Neural progenitor cell (in vitro differentiated cells): ENCODE measurements at regions not wholly inside any gene's neighbourhood (a gene's known extent, or its start where the extent isn't known, plus 50 kb on each side); places are given as distances from the start of the nearest gene placed in this dataset.
A peak's percentile ranks its signal among the peaks of the same experiment; 100 is the strongest.

Source experiments
- DNase-seq: peaks from one replicate; pipeline ENCODE4 v3.0.0-alpha.2; 2016; ENCODE audit warnings: low spot score
- H2AFZ ChIP-seq: fragments of 200-600 bp; sonication (generic); replicated peaks from 2 replicates; pipeline ENCODE4 v1.6.1; 2016; ENCODE audit warnings: antibody characterized with exemption
- H3F3A ChIP-seq: fragments of 200-600 bp; sonication (generic); 2 replicates; pipeline ENCODE4 v1.6.1; 2016; ENCODE audit warnings: antibody characterized with exemption, low read depth
- H3K27ac ChIP-seq: fragments of 200-600 bp; sonication (generic); 2 replicates; pipeline ENCODE4 v1.5.1; 2016; ENCODE audit warnings: mild to moderate bottlenecking
- H3K27me3 ChIP-seq: fragments of 200-600 bp; sonication (generic); 2 replicates; pipeline ENCODE4 v1.6.1; 2016; ENCODE audit warnings: mild to moderate bottlenecking, moderate library complexity
- H3K36me3 ChIP-seq: fragments of 200-600 bp; sonication (generic); 2 replicates; pipeline ENCODE4 v1.5.1; 2016
- H3K4me1 ChIP-seq: fragments of 200-600 bp; sonication (generic); 2 replicates; pipeline ENCODE4 v1.6.1; 2016; ENCODE audit warnings: mixed run types
- H3K4me2 ChIP-seq: fragments of 200-600 bp; sonication (generic); 2 replicates; pipeline ENCODE4 v1.6.1; 2016
- H3K4me3 ChIP-seq: fragments of 200-600 bp; sonication (generic); 2 replicates; pipeline ENCODE4 v1.5.1; 2016
- H3K79me2 ChIP-seq: fragments of 200-600 bp; sonication (generic); 2 replicates; pipeline ENCODE4 v1.6.1; 2016; ENCODE audit warnings: low read depth
- H3K9ac ChIP-seq: fragments of 200-600 bp; sonication (generic); 2 replicates; pipeline ENCODE4 v1.6.1; 2016
- H3K9me3 ChIP-seq: fragments of 200-600 bp; sonication (generic); 2 replicates; pipeline ENCODE4 v1.5.1; 2016; ENCODE audit warnings: low read depth
- H4K20me1 ChIP-seq: fragments of 200-600 bp; sonication (generic); 2 replicates; pipeline ENCODE4 v1.6.1; 2016; ENCODE audit warnings: low read depth
- H3K27ac Mint-ChIP-seq: 3 replicates; pipeline ENCODE4 v1.8.0; 2021; ENCODE audit warnings: mixed read lengths
- H3K27me3 Mint-ChIP-seq: 2 replicates; pipeline ENCODE4 v1.8.0; 2022; ENCODE audit warnings: low read depth, mild to moderate bottlenecking, inconsistent platforms, moderate library complexity, mixed read lengths; ENCODE audit not compliant: insufficient read depth
- H3K36me3 Mint-ChIP-seq: 3 replicates; pipeline ENCODE4 v1.8.0; 2021; ENCODE audit warnings: mixed read lengths
- H3K4me1 Mint-ChIP-seq: 3 replicates; pipeline ENCODE4 v1.8.0; 2021; ENCODE audit warnings: mixed read lengths
- H3K4me3 Mint-ChIP-seq: 3 replicates; pipeline ENCODE4 v1.8.0; 2021; ENCODE audit warnings: mild to moderate bottlenecking, moderate library complexity, mixed read lengths
- H3K9me3 Mint-ChIP-seq: 3 replicates; pipeline ENCODE4 v1.8.0; 2020; ENCODE audit warnings: mixed read lengths
- EZH2 ChIP-seq: fragments of 200-600 bp; sonication (generic); IDR thresholded peaks from 2 replicates; pipeline ENCODE4 v1.6.1; 2017; ENCODE audit warnings: antibody characterized with exemption, mild to moderate bottlenecking, moderate library complexity
- EZH2phosphoT487 ChIP-seq: fragments of 200-600 bp; sonication (generic); IDR thresholded peaks from 2 replicates; pipeline ENCODE4 v1.6.1; 2017; ENCODE audit warnings: antibody characterized with exemption
- TF ChIP-seq, protein P1 (sequence below): fragments of 200-600 bp; sonication (generic); IDR thresholded peaks from 2 replicates; pipeline ENCODE4 v1.5.1; 2017; ENCODE audit warnings: antibody characterized with exemption, mild to moderate bottlenecking

DNA sequence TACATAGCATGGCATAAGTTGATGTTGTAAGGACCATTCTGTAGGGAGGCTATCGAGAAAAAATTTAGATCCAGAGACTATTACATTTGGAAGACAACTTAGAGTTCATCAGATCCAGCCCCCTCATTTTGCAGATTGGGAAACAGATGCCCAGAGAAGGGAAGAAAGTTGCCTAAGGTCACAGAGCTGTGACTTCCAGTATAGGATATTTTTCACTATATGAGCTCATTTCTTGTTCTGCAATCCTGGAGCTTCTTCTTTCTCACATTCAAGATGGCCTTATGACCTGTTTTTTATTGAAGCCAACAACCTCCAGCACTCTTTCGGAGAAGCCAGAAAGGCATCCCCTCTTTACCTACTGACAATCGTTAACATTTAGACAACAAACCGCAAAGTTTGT is 421.8 kb upstream of the PLXNA2 start:
- TF ChIP-seq EZH2 = no peak
- TF ChIP-seq, protein P1, sequence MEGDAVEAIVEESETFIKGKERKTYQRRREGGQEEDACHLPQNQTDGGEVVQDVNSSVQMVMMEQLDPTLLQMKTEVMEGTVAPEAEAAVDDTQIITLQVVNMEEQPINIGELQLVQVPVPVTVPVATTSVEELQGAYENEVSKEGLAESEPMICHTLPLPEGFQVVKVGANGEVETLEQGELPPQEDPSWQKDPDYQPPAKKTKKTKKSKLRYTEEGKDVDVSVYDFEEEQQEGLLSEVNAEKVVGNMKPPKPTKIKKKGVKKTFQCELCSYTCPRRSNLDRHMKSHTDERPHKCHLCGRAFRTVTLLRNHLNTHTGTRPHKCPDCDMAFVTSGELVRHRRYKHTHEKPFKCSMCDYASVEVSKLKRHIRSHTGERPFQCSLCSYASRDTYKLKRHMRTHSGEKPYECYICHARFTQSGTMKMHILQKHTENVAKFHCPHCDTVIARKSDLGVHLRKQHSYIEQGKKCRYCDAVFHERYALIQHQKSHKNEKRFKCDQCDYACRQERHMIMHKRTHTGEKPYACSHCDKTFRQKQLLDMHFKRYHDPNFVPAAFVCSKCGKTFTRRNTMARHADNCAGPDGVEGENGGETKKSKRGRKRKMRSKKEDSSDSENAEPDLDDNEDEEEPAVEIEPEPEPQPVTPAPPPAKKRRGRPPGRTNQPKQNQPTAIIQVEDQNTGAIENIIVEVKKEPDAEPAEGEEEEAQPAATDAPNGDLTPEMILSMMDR = no peak
- no peak for TF ChIP-seq EZH2phosphoT487
- H3K4me3 ChIP-seq = no peak overlapping the region
- no peak overlapping the region for H3K9ac ChIP-seq
- H3F3A ChIP-seq = no peaks in the 10 kb centered on the region
- Mint-ChIP-seq H3K36me3 (no peaks in the 10 kb centered on the region), H3K27me3 (peaks cover 5% of the 10 kb centered on the region), H3K4me3 (no peak overlapping the region), H3K4me1 (no peaks in the 10 kb centered on the region), H3K27ac (no peak overlapping the region), H3K9me3 (peaks cover 2% of the 10 kb centered on the region)
- no peak overlapping the region for H3K27ac ChIP-seq
- H3K4me1 ChIP-seq = no peaks in the 10 kb centered on the region
- H3K36me3 ChIP-seq = no peaks in the 10 kb centered on the region
- no peak overlapping the region for H3K4me2 ChIP-seq
- no peak for DNase-seq
- no peaks in the 10 kb centered on the region for H3K79me2 ChIP-seq
- H3K9me3 ChIP-seq = no peaks in the 10 kb centered on the region
- no peaks in the 10 kb centered on the region for H3K27me3 ChIP-seq
- no peaks in the 10 kb centered on the region for H4K20me1 ChIP-seq
- H2AFZ ChIP-seq = no peak overlapping the region

DNA sequence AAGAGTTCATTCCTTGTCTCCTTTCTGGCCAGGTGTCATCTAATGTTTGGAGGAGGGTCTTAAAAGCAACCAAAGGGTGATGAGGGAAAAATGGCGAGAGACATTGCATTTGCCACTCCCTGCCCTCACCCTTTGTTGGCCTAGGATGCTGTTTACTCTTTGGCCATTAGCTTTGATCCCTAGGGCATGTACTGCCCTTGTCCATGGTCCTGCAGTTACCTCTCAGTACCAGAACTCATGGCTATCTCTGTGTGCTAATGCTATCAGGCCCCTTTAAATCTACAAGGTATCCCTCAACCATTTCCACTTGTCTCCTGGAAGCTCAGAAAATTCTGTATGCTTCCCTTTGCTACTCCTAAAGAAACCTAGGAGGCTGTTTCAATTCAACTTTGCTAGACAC is 424.8 kb upstream of the PLXNA2 start:
- Histone ChIP-seq H2AFZ (no peak overlapping the region), H3K27ac (no peak overlapping the region), H3K36me3 (no peaks in the 10 kb centered on the region), H3K27me3 (no peaks in the 10 kb centered on the region), H3K79me2 (no peaks in the 10 kb centered on the region), H3F3A (no peaks in the 10 kb centered on the region), H3K4me3 (no peak overlapping the region), H3K9me3 (no peaks in the 10 kb centered on the region), H3K9ac (no peak overlapping the region), H3K4me1 (no peaks in the 10 kb centered on the region), H4K20me1 (no peaks in the 10 kb centered on the region), H3K4me2 (no peak overlapping the region)
- Mint-ChIP-seq H3K9me3 (no peaks in the 10 kb centered on the region), H3K36me3 (no peaks in the 10 kb centered on the region), H3K4me1 (no peaks in the 10 kb centered on the region), H3K4me3 (no peak overlapping the region), H3K27ac (no peak overlapping the region), H3K27me3 (peaks cover 3% of the 10 kb centered on the region)
- no peak for TF ChIP-seq EZH2
- TF ChIP-seq EZH2phosphoT487 = no peak
- TF ChIP-seq, protein P1 = no peak
- DNase-seq = peak; percentile 44

DNA sequence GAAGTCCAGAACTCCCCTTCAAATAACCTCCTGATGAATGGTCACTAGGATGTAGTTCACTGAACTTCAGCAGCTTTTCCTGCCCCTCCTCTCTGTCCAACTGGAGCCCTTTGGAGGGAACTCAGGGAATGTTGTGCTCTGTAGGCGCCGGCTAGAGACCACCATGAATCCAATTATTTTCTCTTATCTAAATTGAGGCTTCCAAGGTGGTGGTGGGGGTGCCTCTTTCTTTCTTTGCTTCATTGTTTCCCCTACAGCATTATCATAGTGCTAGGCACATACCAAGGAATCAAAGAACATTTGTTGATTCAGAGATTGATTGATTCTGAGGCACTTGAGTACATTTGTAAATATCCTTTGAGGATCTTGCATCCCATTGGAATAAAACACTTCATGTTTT is 426.6 kb upstream of the PLXNA2 start:
- Histone ChIP-seq H3K79me2 (no peaks in the 10 kb centered on the region), H3K4me3 (no peak overlapping the region), H3K4me1 (no peaks in the 10 kb centered on the region), H3K9me3 (no peaks in the 10 kb centered on the region), H3F3A (no peaks in the 10 kb centered on the region), H2AFZ (no peak overlapping the region), H3K27ac (no peak overlapping the region), H3K27me3 (no peaks in the 10 kb centered on the region), H3K36me3 (no peaks in the 10 kb centered on the region), H3K9ac (no peak overlapping the region), H4K20me1 (no peaks in the 10 kb centered on the region), H3K4me2 (no peak overlapping the region)
- Mint-ChIP-seq H3K36me3 (no peaks in the 10 kb centered on the region), H3K27ac (no peak overlapping the region), H3K27me3 (peaks cover 3% of the 10 kb centered on the region), H3K4me3 (no peak overlapping the region), H3K9me3 (no peaks in the 10 kb centered on the region), H3K4me1 (no peaks in the 10 kb centered on the region)
- TF ChIP-seq EZH2phosphoT487 (no peak), EZH2 (no peak)
- TF ChIP-seq, protein P1 = no peak
- DNase-seq = no peak
